OCI-LY1 (cell line): ENCODE measurements at regions not wholly inside any gene's neighbourhood (a gene's known extent, or its start where the extent isn't known, plus 50 kb on each side); places are given as distances from the start of the nearest gene placed in this dataset.

Experiments
- H2AFZ ChIP-seq: fragments of 200-600 bp; sonication (generic), shearing (Covaris generic); 2 replicates; pipeline ENCODE4 v1.6.0; 2014; ENCODE audit warnings: antibody characterized with exemption, mild to moderate bottlenecking, low read length
- H3F3A ChIP-seq: fragments of 200-600 bp; sonication (generic), shearing (Covaris generic); 2 replicates; pipeline ENCODE4 v1.6.0; 2014; ENCODE audit warnings: mild to moderate bottlenecking, antibody characterized with exemption, low read length, moderate library complexity; ENCODE audit not compliant: insufficient read depth
- H3K27ac ChIP-seq: fragments of 200-600 bp; sonication (generic); 2 replicates; pipeline ENCODE4 v1.5.1; 2014; ENCODE audit warnings: low read length, mixed run types, mild to moderate bottlenecking, low read depth; ENCODE audit not compliant: poor library complexity, severe bottlenecking
- H3K27me3 ChIP-seq: fragments of 200-600 bp; sonication (generic); 2 replicates; pipeline ENCODE4 v1.6.0; 2014; ENCODE audit warnings: antibody characterized with exemption, mild to moderate bottlenecking, low read length, moderate library complexity; ENCODE audit not compliant: insufficient read depth
- H3K36me3 ChIP-seq: fragments of 200-600 bp; sonication (generic); 2 replicates; pipeline ENCODE4 v1.6.1; 2014; ENCODE audit warnings: mild to moderate bottlenecking, antibody characterized with exemption, low read length, moderate library complexity, mixed read lengths; ENCODE audit not compliant: insufficient read depth
- H3K4me1 ChIP-seq: fragments of 200-600 bp; sonication (generic); 2 replicates; pipeline ENCODE4 v1.5.1; 2014; ENCODE audit warnings: mild to moderate bottlenecking, low read length, moderate library complexity; ENCODE audit not compliant: insufficient read depth, severe bottlenecking
- H3K4me2 ChIP-seq: fragments of 200-600 bp; sonication (generic), shearing (Covaris generic); 2 replicates; pipeline ENCODE4 v1.6.1; 2014; ENCODE audit warnings: low read length
- H3K4me3 ChIP-seq: fragments of 200-600 bp; sonication (generic); 2 replicates; pipeline ENCODE4 v1.5.1; 2014; ENCODE audit warnings: low read length, low read depth, mild to moderate bottlenecking, mixed read lengths; ENCODE audit not compliant: poor library complexity, severe bottlenecking
- H3K79me2 ChIP-seq: fragments of 200-600 bp; shearing (Covaris generic); 2 replicates; pipeline ENCODE4 v1.6.1; 2016; ENCODE audit warnings: mixed run types, low read length, mixed read lengths; ENCODE audit not compliant: insufficient read depth
- H3K9ac ChIP-seq: fragments of 200-600 bp; sonication (generic), shearing (Covaris generic); 2 replicates; pipeline ENCODE4 v1.6.1; 2014; ENCODE audit warnings: mild to moderate bottlenecking, low read length, mixed read lengths
- H3K9me2 ChIP-seq: fragments of 200-600 bp; sonication (generic), shearing (Covaris generic); 2 replicates; pipeline ENCODE4 v1.6.1; 2014; ENCODE audit warnings: low read depth, mild to moderate bottlenecking, low read length, mixed read lengths
- H3K9me3 ChIP-seq: fragments of 200-600 bp; shearing (Covaris generic); 2 replicates; pipeline ENCODE4 v1.6.1; 2014; ENCODE audit warnings: low read length, mixed read lengths
- H4K20me1 ChIP-seq: fragments of 200-600 bp; sonication (generic), shearing (Covaris generic); 2 replicates; pipeline ENCODE4 v1.6.0; 2016; ENCODE audit warnings: mild to moderate bottlenecking, low read length; ENCODE audit not compliant: insufficient read depth
- CTCF ChIP-seq: fragments of 200-600 bp; sonication (generic), shearing (Covaris generic); IDR thresholded peaks from 2 replicates; pipeline ENCODE4 v1.5.1; 2017; ENCODE audit warnings: mild to moderate bottlenecking, antibody characterized with exemption, low read length, moderate library complexity, mixed read lengths
- EZH2 ChIP-seq: fragments of 200-600 bp; sonication (generic), shearing (Covaris generic); IDR thresholded peaks from 2 replicates; pipeline ENCODE4 v1.8.0; 2017; ENCODE audit warnings: borderline replicate concordance, mixed run types, mild to moderate bottlenecking, antibody characterized with exemption, low read length, moderate library complexity, mixed read lengths

GRCh38 chr22:48268771-48269552 lies 1506.5 kb downstream of the TBC1D22A start:
- Histone ChIP-seq H3F3A (no peaks in the 10 kb centered on the region), H3K9me2 (no peaks in the 10 kb centered on the region)

GRCh38 chr22:48268293-48268692 lies 1505.8 kb downstream of the TBC1D22A start:
- no peaks in the 10 kb centered on the region for H3K9me2 ChIP-seq
- no peaks in the 10 kb centered on the region for H3K9me3 ChIP-seq
- H2AFZ ChIP-seq = no peak overlapping the region
- TF ChIP-seq CTCF (no peak), EZH2 (no peak)
- H4K20me1 ChIP-seq = no peaks in the 10 kb centered on the region
- no peaks in the 10 kb centered on the region for H3K36me3 ChIP-seq
- no peaks in the 10 kb centered on the region for H3K79me2 ChIP-seq
- H3K27ac ChIP-seq = no peak overlapping the region
- H3K9ac ChIP-seq = no peak overlapping the region
- H3K4me2 ChIP-seq = no peak overlapping the region
- H3F3A ChIP-seq = no peaks in the 10 kb centered on the region
- peaks cover 6% of the 10 kb centered on the region; the same call in 1 of the 2 replicates for H3K27me3 ChIP-seq
- H3K4me3 ChIP-seq = no peak overlapping the region
- no peaks in the 10 kb centered on the region for H3K4me1 ChIP-seq

More at GRCh38 chr22:48268771-48269552, 1506.5 kb downstream of the TBC1D22A start:
- H3K27me3 ChIP-seq = peaks cover 6% of the 10 kb centered on the region; the same call in 1 of the 2 replicates
- H2AFZ ChIP-seq = no peak overlapping the region
- no peaks in the 10 kb centered on the region for H3K4me1 ChIP-seq
- H3K27ac ChIP-seq = no peak overlapping the region
- H4K20me1 ChIP-seq = no peaks in the 10 kb centered on the region
- no peak overlapping the region for H3K9ac ChIP-seq
- H3K9me3 ChIP-seq = no peaks in the 10 kb centered on the region
- TF ChIP-seq CTCF (no peak), EZH2 (no peak)
- no peaks in the 10 kb centered on the region for H3K79me2 ChIP-seq
- no peaks in the 10 kb centered on the region for H3K36me3 ChIP-seq
- H3K4me3 ChIP-seq = no peak overlapping the region
- H3K4me2 ChIP-seq = no peak overlapping the region

- Histone ChIP-seq H3F3A (no peaks in the 10 kb centered on the region), H2AFZ (no peak overlapping the region), H3K36me3 (no peaks in the 10 kb centered on the region), H4K20me1 (no peaks in the 10 kb centered on the region), H3K4me1 (no peaks in the 10 kb centered on the region), H3K9me2 (no peaks in the 10 kb centered on the region), H3K4me2 (no peak overlapping the region), H3K79me2 (no peaks in the 10 kb centered on the region), H3K9ac (no peak overlapping the region), H3K27me3 (peaks cover 6% of the 10 kb centered on the region; the same call in 1 of the 2 replicates), H3K4me3 (no peak overlapping the region), H3K27ac (no peak overlapping the region), H3K9me3 (no peaks in the 10 kb centered on the region)
- TF ChIP-seq EZH2 = no peak
- TF ChIP-seq CTCF = no peak
These were observed 1505.2 kb downstream of the TBC1D22A start for GRCh38 chr22:48267681-48268080.
